WI38 (cell line): ENCODE measurements at regions not wholly inside any gene's neighbourhood (a gene's known extent, or its start where the extent isn't known, plus 50 kb on each side); places are given as distances from the start of the nearest gene placed in this dataset.
"Not testable (repeated sequence)": the region's sequence is repeated elsewhere in the genome, so short reads cannot be mapped to it uniquely, and the experiment has no call there.

ENCODE experiments used
- H3K4me3 ChIP-seq: 2 replicates; pipeline ENCODE4 v1.5.1; 2011; ENCODE audit warnings: low read depth, mild to moderate bottlenecking, control low read depth, low read length
- TF ChIP-seq, protein P1 (sequence below): IDR thresholded peaks from 2 replicates; pipeline ENCODE4 v1.5.1; 2012; ENCODE audit warnings: low read depth, mild to moderate bottlenecking, control low read depth, low read length

DNA sequence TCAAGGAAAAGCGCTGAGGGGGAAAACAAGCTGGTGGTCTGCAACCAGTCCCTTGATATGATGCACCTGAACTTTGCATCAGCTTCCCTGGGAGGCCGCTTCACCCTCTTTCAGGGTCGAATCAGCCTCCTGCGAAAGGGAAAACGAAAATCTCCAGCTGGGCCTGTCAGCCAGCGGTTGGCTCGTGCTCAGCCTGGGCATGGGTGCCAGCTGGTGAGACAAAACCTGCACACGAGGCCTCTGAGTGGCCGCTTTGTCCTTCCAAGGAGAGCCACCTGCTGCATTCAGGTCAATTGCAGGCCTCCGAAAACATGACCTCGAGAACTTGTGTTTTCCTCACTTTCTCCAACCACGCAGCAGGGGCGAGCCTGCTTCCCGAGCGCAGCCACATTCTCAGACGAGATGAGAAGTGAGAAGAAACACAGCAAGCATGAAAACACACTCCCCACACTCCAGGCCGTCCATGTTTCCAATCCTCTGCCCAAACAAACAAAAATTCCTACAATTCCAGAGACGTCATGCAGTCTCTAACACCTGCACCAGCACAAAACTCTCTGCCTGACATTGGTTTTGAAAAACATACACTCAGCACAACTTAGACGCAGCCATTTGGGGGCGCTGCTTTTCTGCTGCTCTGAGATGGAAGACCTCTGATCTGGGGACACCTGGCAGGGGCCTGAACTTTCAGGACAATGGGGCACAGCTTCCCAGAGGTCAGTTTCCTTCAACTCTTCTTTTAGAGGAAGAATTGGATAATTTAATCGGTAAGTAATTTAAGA, 77.1 kb downstream of the DHCR7 start:
- H3K4me3 ChIP-seq: no peak overlapping the region
- TF ChIP-seq, protein P1, sequence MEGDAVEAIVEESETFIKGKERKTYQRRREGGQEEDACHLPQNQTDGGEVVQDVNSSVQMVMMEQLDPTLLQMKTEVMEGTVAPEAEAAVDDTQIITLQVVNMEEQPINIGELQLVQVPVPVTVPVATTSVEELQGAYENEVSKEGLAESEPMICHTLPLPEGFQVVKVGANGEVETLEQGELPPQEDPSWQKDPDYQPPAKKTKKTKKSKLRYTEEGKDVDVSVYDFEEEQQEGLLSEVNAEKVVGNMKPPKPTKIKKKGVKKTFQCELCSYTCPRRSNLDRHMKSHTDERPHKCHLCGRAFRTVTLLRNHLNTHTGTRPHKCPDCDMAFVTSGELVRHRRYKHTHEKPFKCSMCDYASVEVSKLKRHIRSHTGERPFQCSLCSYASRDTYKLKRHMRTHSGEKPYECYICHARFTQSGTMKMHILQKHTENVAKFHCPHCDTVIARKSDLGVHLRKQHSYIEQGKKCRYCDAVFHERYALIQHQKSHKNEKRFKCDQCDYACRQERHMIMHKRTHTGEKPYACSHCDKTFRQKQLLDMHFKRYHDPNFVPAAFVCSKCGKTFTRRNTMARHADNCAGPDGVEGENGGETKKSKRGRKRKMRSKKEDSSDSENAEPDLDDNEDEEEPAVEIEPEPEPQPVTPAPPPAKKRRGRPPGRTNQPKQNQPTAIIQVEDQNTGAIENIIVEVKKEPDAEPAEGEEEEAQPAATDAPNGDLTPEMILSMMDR: no peak

DNA sequence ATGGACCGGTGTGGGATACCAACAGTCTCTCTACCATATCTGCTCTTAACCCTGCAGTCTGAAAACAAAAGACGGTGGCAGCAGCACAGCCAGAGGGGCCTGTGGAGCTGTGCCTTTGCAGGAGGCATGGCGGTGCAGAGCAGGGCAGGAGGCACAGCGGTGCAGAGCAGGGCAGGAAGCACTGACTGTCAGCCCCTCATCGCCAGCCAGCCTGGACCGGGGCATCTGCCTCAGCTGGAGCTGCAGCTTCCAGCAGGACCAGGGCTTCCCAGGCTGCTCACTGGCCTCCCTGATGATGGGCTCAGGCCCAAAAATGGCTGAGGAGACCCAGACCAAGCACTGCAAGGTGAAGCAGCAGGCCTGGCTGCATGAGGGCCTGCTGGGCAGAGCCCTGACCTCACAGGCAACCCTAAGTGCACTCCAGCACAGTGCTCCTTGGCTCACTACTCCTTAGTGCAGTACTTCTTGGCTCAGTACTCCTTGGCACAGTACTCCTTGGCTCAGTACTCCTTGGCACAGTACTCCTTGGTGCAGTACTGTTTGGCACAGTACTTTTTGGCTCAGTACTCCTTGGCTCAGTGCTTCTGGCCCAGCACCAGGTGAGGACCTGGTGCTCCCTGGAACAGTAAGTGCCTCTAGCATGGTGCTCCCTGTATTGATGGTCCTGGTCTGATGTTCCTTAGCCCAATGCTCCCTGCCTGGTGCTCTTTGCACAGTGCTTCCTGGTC, 78.0 kb downstream of the DHCR7 start:
- H3K4me3 ChIP-seq: no peak overlapping the region
- TF ChIP-seq, protein P1: no peak

DNA sequence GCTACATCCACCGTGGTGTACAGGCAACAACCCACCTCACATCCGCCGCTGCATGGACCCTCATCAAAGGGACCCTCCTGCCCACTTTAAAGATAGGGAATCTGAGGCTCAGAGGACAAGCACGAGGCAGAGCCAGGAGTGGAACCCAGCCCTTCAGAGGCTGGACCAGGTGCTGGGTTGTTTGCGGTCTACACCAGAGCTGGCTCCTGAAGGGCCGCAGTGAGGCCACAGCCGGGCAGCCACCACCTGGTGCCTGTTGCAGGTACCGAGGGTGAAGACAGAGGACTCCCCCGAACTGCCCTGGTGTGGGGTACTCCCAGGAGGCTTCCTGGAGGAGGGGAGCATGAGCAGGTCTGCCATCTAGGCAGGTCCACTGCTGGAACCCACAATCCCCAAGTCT, 78.8 kb downstream of the DHCR7 start:
- TF ChIP-seq, protein P1: no peak
- no peak overlapping the region for H3K4me3 ChIP-seq

DNA sequence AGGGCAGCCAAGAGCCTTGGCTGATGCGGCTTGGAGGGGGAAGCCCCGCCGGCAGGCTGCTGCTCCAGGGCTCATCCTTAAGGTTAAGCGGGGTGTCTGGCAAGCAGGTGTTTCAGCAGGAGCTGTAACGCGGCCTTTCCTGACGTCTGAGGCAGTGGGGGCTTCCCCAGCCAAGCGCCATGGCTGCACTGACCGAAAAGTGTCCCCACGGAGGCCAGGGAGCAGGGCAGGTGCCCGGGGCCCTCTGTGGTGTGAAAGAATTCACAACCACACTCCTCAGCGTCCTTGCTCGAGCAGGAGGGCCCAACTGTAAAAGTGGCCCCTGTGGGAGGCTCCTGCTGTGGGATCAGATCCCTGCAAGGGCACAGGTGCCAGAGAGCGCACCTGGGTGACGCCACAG, 79.2 kb downstream of the DHCR7 start:
- H3K4me3 ChIP-seq: no peak overlapping the region
- TF ChIP-seq, protein P1: no peak

DNA sequence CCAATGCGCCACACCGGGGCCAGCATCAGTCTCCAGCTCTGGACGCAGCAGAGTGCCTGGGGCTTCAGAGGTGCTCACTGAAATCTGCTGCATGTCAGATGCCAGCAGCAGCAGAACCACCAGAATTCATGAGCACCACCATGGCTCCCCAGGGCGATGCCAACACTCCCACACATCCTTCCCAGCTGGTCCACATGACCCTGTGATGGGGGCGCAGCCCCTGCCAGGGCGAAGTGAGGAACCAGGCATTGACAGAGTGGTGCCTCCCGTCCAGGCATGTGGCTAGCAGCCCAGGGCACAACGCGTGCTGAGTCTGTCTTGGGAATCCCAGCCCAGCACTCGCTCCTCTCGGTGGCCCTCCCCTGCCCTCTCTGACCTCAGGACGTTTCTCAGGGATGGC, 80.4 kb downstream of the DHCR7 start:
- H3K4me3 ChIP-seq: no peak overlapping the region
- TF ChIP-seq, protein P1: no peak

DNA sequence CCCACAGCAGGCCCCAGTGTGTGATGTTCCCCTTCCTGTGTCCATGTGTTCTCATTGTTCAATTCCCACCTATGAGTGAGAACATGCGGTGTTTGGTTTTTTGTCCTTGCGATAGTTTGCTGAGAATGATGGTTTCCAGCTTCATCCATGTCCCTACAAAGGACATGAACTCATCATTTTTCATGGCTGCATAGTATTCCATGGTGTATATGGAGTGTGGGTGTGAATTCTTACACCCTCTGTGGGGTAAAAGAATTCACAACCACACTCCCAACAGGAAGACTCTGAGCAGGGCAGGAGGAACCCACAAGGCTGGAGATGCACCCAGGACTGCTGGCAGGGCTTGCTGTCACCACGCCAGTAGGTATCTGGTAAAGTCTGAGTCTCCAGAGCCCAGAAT, 80.9 kb downstream of the DHCR7 start:
- not testable (repeated sequence) for H3K4me3 ChIP-seq

DNA sequence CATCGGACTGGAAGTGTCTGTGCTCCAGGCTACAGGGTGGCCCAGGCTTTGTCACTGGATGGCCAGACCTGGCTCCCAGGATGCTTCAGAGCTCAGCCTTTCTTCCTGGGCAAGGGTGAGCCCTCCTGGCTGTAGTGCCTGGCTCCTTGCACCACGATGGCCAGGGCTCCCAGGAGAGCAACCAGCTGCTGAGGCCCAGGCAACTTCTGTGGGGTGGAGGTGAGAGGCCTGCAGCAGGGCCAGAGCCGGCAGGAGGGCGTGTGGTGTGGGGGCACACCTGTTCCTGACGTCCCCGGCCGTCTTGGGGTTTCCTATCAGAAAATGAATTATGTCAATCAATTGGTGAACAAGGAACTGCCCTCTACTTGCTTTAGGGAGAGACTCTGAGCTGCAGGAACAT, 82.1 kb downstream of the DHCR7 start:
- no peak overlapping the region for H3K4me3 ChIP-seq

More for the DNA sequence above, 82.1 kb downstream of the DHCR7 start:
- TF ChIP-seq, protein P1: no peak
